Smooth muscle cell (in vitro differentiated cells): ENCODE measurements at regions not wholly inside any gene's neighbourhood (a gene's known extent, or its start where the extent isn't known, plus 50 kb on each side); places are given as distances from the start of the nearest gene placed in this dataset.
A peak's percentile ranks its signal among the peaks of the same experiment; 100 is the strongest.

Experiments
- DNase-seq: peaks from one replicate; lab custom pipeline; 2025; ENCODE audit not compliant: unreplicated experiment; lab: John Stamatoyannopoulos, UW
- H2AFZ ChIP-seq: fragments of 200-600 bp; sonication (generic); 2 replicates; pipeline ENCODE4 v1.6.0; 2016; ENCODE audit warnings: antibody characterized with exemption, low read depth, mild to moderate bottlenecking
- H3F3A ChIP-seq: fragments of 200-600 bp; sonication (generic); 2 replicates; pipeline ENCODE4 v1.6.0; 2017; ENCODE audit warnings: antibody characterized with exemption, low read depth
- H3K27ac ChIP-seq: fragments of 200-600 bp; sonication (generic); 2 replicates; pipeline ENCODE4 v1.5.1; 2016; ENCODE audit warnings: low read depth, mild to moderate bottlenecking
- H3K27me3 ChIP-seq: fragments of 200-600 bp; sonication (generic); 2 replicates; pipeline ENCODE4 v1.6.1; 2016; ENCODE audit warnings: low read depth, mild to moderate bottlenecking
- H3K36me3 ChIP-seq: fragments of 200-600 bp; sonication (generic); 2 replicates; pipeline ENCODE4 v1.5.1; 2016; ENCODE audit warnings: low read depth
- H3K4me1 ChIP-seq: fragments of 200-600 bp; sonication (generic); 2 replicates; pipeline ENCODE4 v1.5.1; 2016; ENCODE audit warnings: low read depth
- H3K4me2 ChIP-seq: fragments of 200-600 bp; sonication (generic); 2 replicates; pipeline ENCODE4 v1.6.0; 2016; ENCODE audit warnings: mild to moderate bottlenecking
- H3K4me3 ChIP-seq: fragments of 200-600 bp; sonication (generic); 2 replicates; pipeline ENCODE4 v1.5.1; 2016; ENCODE audit warnings: mild to moderate bottlenecking
- H3K79me2 ChIP-seq: fragments of 200-600 bp; sonication (generic); 2 replicates; pipeline ENCODE4 v1.6.0; 2016; ENCODE audit warnings: low read depth, mild to moderate bottlenecking
- H3K9ac ChIP-seq: fragments of 200-600 bp; sonication (generic); 2 replicates; pipeline ENCODE4 v1.6.0; 2016; ENCODE audit warnings: low read depth
- H3K9me3 ChIP-seq: fragments of 200-600 bp; sonication (generic); replicated peaks from 2 replicates; pipeline ENCODE4 v1.5.1; 2016; ENCODE audit warnings: low read depth
- H4K20me1 ChIP-seq: fragments of 200-600 bp; sonication (generic); 2 replicates; pipeline ENCODE4 v1.6.0; 2016; ENCODE audit warnings: low read depth
- WGBS: methylation state at CpG from one replicate; pipeline ENCODE4 v1.1.7; 2016; ENCODE audit warnings: low lambda C conversion rate; 5-methylcytosine and 5-hydroxymethylcytosine counted together
- TF ChIP-seq, protein P1 (sequence below): fragments of 200-600 bp; sonication (generic); IDR thresholded peaks from 2 replicates; pipeline ENCODE4 v1.5.1; 2017; ENCODE audit warnings: borderline replicate concordance, mild to moderate bottlenecking, antibody characterized with exemption; ENCODE audit not compliant: insufficient read depth, poor library complexity, severe bottlenecking

DNA sequence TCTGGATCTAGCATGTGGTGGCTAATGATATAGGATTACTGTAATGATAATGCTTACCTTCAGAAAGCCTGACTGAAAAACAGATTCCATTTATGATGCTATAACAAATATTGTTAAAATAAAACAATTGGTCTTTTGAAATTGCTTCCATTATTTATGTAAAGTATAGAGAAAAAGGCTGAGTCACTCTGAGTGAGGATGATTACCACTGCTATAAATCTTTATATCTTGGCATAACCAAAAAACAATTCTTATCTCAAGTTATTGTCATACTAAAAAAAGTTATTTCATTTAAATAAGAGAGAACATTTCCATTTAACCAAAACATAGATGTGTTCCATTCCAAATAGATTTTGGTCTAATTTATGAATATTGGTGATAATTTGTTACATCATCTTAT is 53.0 kb upstream of the DST start:
- H3K79me2 ChIP-seq, result no peaks in the 10 kb centered on the region
- H3K27ac ChIP-seq, result no peak overlapping the region
- H3K4me1 ChIP-seq, result peaks cover 23% of the 10 kb centered on the region
- no peak overlapping the region for H3K4me3 ChIP-seq
- no peaks in the 10 kb centered on the region for H4K20me1 ChIP-seq
- H2AFZ ChIP-seq, result no peak overlapping the region
- H3K9ac ChIP-seq, result no peak overlapping the region
- peaks cover 8% of the 10 kb centered on the region for H3F3A ChIP-seq
- no peak for DNase-seq
- H3K27me3 ChIP-seq, result no peaks in the 10 kb centered on the region
- H3K36me3 ChIP-seq, result no peaks in the 10 kb centered on the region
- H3K4me2 ChIP-seq, result no peak overlapping the region
- TF ChIP-seq, protein P1, sequence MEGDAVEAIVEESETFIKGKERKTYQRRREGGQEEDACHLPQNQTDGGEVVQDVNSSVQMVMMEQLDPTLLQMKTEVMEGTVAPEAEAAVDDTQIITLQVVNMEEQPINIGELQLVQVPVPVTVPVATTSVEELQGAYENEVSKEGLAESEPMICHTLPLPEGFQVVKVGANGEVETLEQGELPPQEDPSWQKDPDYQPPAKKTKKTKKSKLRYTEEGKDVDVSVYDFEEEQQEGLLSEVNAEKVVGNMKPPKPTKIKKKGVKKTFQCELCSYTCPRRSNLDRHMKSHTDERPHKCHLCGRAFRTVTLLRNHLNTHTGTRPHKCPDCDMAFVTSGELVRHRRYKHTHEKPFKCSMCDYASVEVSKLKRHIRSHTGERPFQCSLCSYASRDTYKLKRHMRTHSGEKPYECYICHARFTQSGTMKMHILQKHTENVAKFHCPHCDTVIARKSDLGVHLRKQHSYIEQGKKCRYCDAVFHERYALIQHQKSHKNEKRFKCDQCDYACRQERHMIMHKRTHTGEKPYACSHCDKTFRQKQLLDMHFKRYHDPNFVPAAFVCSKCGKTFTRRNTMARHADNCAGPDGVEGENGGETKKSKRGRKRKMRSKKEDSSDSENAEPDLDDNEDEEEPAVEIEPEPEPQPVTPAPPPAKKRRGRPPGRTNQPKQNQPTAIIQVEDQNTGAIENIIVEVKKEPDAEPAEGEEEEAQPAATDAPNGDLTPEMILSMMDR, result no peak
- no peaks in the 10 kb centered on the region for H3K9me3 ChIP-seq

DNA sequence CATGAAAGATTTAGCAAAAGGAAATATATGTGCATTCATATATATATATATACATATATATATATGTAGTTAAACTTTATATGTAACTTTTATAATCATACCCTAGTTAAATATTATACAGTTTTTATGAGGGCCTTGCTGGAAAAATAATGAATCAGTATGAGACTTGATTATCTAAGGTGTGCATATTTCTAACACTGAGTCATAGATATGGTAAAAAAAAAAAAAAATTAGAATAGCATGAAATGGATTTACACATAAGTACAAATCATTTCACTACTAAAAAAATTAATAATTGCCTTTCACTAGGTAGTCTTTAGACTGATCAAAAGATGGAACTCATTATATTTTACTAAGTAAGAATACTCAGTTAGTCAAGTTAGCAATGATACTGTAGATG is 51.3 kb upstream of the DST start:
- H3K79me2 ChIP-seq, result peaks cover 6% of the 10 kb centered on the region
- no peak for DNase-seq
- no peaks in the 10 kb centered on the region for H4K20me1 ChIP-seq
- H3K4me1 ChIP-seq, result peaks cover 25% of the 10 kb centered on the region
- no peaks in the 10 kb centered on the region for H3K27me3 ChIP-seq
- H3K36me3 ChIP-seq, result no peaks in the 10 kb centered on the region
- H3K4me2 ChIP-seq, result no peak overlapping the region
- H3K9ac ChIP-seq, result no peak overlapping the region
- H3K4me3 ChIP-seq, result peak overlapping the region; percentile 52
- H3K9me3 ChIP-seq, result no peaks in the 10 kb centered on the region
- no peak overlapping the region for H2AFZ ChIP-seq
- H3K27ac ChIP-seq, result peak overlapping the region; percentile 95
- H3F3A ChIP-seq, result peaks cover 8% of the 10 kb centered on the region
- TF ChIP-seq, protein P1, result no peak

DNA sequence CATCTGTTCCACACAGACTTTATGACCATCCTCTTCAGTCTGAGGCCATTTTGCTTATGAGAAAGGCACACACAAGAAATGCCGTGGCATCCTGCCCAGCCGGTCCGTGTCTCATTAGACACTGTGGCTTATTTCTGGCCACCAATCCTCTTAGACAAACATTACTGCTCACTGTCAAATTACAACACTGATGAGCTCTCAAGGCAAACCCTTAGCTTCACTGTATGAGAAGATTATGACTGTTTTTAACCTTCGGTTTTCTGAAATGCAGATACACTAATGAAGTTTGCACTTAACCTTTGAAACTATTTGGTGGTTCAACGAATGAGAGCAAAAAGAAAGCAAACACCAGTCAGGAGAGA is 50.5 kb upstream of the DST start:
- 26% methylated on average over 5 of the region's 5 CpGs for WGBS
- DNase-seq, result no peak
- Histone ChIP-seq H3F3A (peaks cover 8% of the 10 kb centered on the region), H2AFZ (peak overlapping the region; percentile 69), H4K20me1 (no peaks in the 10 kb centered on the region), H3K9ac (peak overlapping the region; percentile 84), H3K4me2 (peak overlapping the region; percentile 87), H3K4me3 (peak overlapping the region; percentile 52), H3K36me3 (no peaks in the 10 kb centered on the region), H3K79me2 (peaks cover 6% of the 10 kb centered on the region), H3K27ac (peak overlapping the region; percentile 95), H3K4me1 (peaks cover 25% of the 10 kb centered on the region), H3K27me3 (no peaks in the 10 kb centered on the region), H3K9me3 (no peaks in the 10 kb centered on the region)
- TF ChIP-seq, protein P1, result no peak

DNA sequence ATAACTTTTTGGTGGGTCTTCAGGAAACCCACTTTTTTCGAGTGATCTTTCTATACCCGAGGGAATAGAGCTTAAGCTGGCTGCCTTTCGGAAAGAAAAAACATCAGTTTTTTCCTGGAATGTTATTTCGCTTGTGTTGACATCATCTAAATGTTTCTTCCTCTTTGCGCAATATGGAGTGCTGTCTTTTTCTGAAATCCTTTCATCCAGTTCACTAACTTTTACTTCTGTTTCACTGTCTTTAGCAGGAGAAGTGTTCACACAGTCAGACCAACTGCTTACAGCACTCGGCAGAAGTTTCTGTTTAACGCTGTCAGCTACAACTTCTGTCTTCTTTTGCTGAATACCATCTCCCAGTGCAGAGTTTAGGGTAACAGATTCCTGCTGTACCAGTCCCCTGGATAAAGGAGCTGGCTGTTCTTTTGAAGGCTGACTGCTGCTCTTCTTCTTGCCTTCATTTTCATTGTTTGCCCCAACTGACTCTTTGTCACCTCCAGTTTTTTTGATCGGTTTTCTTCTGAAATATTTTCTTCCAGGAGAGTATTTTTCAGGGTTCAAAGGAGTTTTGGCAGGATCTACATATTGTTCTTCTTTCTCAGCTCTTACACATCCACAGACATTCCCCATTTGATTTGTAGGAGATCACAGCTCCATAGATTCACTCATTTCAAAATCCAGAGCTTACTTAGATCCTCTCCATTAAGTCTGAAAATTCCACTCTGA is 50.0 kb upstream of the DST start:
- peak overlapping the region; percentile 84 for H3K9ac ChIP-seq
- H2AFZ ChIP-seq, result peak overlapping the region; percentile 69
- peaks cover 6% of the 10 kb centered on the region for H3K79me2 ChIP-seq
- no peak for DNase-seq
- peak overlapping the region; percentile 87 for H3K4me2 ChIP-seq
- H3K4me3 ChIP-seq, result peak overlapping the region; percentile 52
- WGBS, result 48% methylated on average over 8 of the region's 8 CpGs
- peak overlapping the region; percentile 95 for H3K27ac ChIP-seq
- no peaks in the 10 kb centered on the region for H4K20me1 ChIP-seq
- H3K4me1 ChIP-seq, result peaks cover 25% of the 10 kb centered on the region
- no peaks in the 10 kb centered on the region for H3K27me3 ChIP-seq
- TF ChIP-seq, protein P1, result no peak
- peaks cover 8% of the 10 kb centered on the region for H3F3A ChIP-seq
- no peaks in the 10 kb centered on the region for H3K9me3 ChIP-seq
- H3K36me3 ChIP-seq, result no peaks in the 10 kb centered on the region
